ENCODE measurements at regions not wholly inside any gene's neighbourhood (a gene's known extent, or its start where the extent isn't known, plus 50 kb on each side); places are given as distances from the start of the nearest gene placed in this dataset.

GRCh38 chr1:87812871-87813577, 484.3 kb downstream of the LMO4 start:
- no peak overlapping the region for H3K4me3 ChIP-seq
- H2AFZ ChIP-seq (ENCODE audit: control insufficient read depth, low read depth, low read length), result no peak overlapping the region
- intact Hi-C loops (cut with micrococcal nuclease; ENCODE audit: unreplicated experiment) (loop anchor here (5.0 kb wide), 1 partner anchor 481 kb away; no protein-coding TSS in a partner anchor), in situ Hi-C loops (cut with MboI) (no loop called here)
- RAD21 ChIA-PET (ENCODE audit: unreplicated experiment), result no interaction called here
- peak; percentile 89 for ATAC-seq
- SMC1A ChIA-PET (ENCODE audit: uncharacterized antibody, unreplicated experiment), result interaction anchor here (0.8 kb wide), 1 partner anchor 18 kb away, joined by 3 read pairs; no protein-coding TSS in a partner anchor
- H3K9ac ChIP-seq (ENCODE audit: control insufficient read depth, insufficient read depth, low read length), result no peak overlapping the region
- H3K27ac ChIP-seq (ENCODE audit: control insufficient read depth, insufficient read depth), result no peak overlapping the region; the same call in 1 of the 2 replicates
- FAIRE-seq, result no peak
- H3K4me2 ChIP-seq (ENCODE audit: control insufficient read depth, insufficient read depth), result no peak overlapping the region
- POLR2A ChIA-PET, result interaction anchor here (0.6 to 1.5 kb wide), 2 partner anchors 12 to 20 kb away, joined by 3 read pairs; no protein-coding TSS in a partner anchor
- no peaks in the 10 kb centered on the region for H3K36me3 ChIP-seq (ENCODE audit: control insufficient read depth in 2 of 2, insufficient read depth in 2 of 2, low read length in 1 of 2)
- H3K27me3 ChIP-seq (replicated peaks in 1 of 2; ENCODE audit: control insufficient read depth in 2 of 2, insufficient read depth in 2 of 2, low read length in 1 of 2), result no peaks in the 10 kb centered on the region
- no TSS peak for BruUV-seq (replicated peaks)
- CTCF ChIA-PET, result no interaction called here
- no peaks in the 10 kb centered on the region for H3K79me2 ChIP-seq (ENCODE audit: control insufficient read depth, insufficient read depth, low read length)
- H4K20me1 ChIP-seq (ENCODE audit: control insufficient read depth, insufficient read depth), result no peaks in the 10 kb centered on the region
- H3K4me1 ChIP-seq (ENCODE audit: control insufficient read depth, insufficient read depth, low read length), result no peaks in the 10 kb centered on the region; the same call in 1 of the 2 replicates
- H3K9me3 ChIP-seq (replicated peaks; ENCODE audit: control insufficient read depth, insufficient read depth, low read length), result no peaks in the 10 kb centered on the region
- 41% methylated on average over 6 of the region's 6 CpGs for WGBS (ENCODE audit: insufficient coverage, insufficient replicate concordance, low lambda C conversion rate, missing lambda C conversion rate)
- DNase-seq (ENCODE audit: low read depth, low spot score), result peak; percentile 12
- TF ChIP-seq BRCA1 (IDR thresholded peaks at IDR 0.05; ENCODE audit: low read depth, low read length) (no peak), SIN3A (IDR thresholded peaks at IDR 0.05; ENCODE audit: low read depth, low read length) (no peak), ZBTB40 (IDR thresholded peaks at IDR 0.05; ENCODE audit: borderline replicate concordance) (no peak), CHD4 (IDR thresholded peaks at IDR 0.05) (no peak), FOXK2 (IDR thresholded peaks at IDR 0.05) (no peak), NFYA (IDR thresholded peaks at IDR 0.05; ENCODE audit: borderline replicate concordance, low read depth, low read length) (no peak), MEF2A (IDR thresholded peaks at IDR 0.05; ENCODE audit: insufficient read depth, low read depth, low read length) (0 out of 2 replicates have a peak, but pooled peaks have one; percentile 37), CHD2 (IDR thresholded peaks at IDR 0.05; ENCODE audit: borderline replicate concordance, low read depth, low read length) (no peak), TARDBP (IDR thresholded peaks at IDR 0.05; ENCODE audit: borderline replicate concordance) (no peak), PAX8 (IDR thresholded peaks at IDR 0.05) (no peak), SREBF2 (IDR thresholded peaks at IDR 0.05; ENCODE audit: low read length) (no peak), MLLT1 (IDR thresholded peaks at IDR 0.05) (no peak), SMARCA5 (IDR thresholded peaks at IDR 0.05) (no peak), LARP7 (IDR thresholded peaks at IDR 0.05) (no peak), MYB (IDR thresholded peaks at IDR 0.05; ENCODE audit: borderline replicate concordance, low read depth, low read length) (no peak)
- TF ChIP-seq, protein P1, sequence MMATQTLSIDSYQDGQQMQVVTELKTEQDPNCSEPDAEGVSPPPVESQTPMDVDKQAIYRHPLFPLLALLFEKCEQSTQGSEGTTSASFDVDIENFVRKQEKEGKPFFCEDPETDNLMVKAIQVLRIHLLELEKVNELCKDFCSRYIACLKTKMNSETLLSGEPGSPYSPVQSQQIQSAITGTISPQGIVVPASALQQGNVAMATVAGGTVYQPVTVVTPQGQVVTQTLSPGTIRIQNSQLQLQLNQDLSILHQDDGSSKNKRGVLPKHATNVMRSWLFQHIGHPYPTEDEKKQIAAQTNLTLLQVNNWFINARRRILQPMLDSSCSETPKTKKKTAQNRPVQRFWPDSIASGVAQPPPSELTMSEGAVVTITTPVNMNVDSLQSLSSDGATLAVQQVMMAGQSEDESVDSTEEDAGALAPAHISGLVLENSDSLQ (IDR thresholded peaks at IDR 0.05), result no peak
- TF ChIP-seq, protein P2, sequence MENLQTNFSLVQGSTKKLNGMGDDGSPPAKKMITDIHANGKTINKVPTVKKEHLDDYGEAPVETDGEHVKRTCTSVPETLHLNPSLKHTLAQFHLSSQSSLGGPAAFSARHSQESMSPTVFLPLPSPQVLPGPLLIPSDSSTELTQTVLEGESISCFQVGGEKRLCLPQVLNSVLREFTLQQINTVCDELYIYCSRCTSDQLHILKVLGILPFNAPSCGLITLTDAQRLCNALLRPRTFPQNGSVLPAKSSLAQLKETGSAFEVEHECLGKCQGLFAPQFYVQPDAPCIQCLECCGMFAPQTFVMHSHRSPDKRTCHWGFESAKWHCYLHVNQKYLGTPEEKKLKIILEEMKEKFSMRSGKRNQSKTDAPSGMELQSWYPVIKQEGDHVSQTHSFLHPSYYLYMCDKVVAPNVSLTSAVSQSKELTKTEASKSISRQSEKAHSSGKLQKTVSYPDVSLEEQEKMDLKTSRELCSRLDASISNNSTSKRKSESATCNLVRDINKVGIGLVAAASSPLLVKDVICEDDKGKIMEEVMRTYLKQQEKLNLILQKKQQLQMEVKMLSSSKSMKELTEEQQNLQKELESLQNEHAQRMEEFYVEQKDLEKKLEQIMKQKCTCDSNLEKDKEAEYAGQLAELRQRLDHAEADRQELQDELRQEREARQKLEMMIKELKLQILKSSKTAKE (IDR thresholded peaks at IDR 0.05; ENCODE audit: low read depth, poor library complexity, severe bottlenecking), result no peak

Data from GM12878 (cell line).